ENCODE measurements at regions not wholly inside any gene's neighbourhood (a gene's known extent, or its start where the extent isn't known, plus 50 kb on each side); places are given as distances from the start of the nearest gene placed in this dataset.

- TF ChIP-seq TSHZ2 (CRISPR knock-in tag; IDR thresholded peaks at IDR 0.05) (no peak), SNAI2 (CRISPR knock-in tag; IDR thresholded peaks at IDR 0.05) (no peak), OSR1 (CRISPR knock-in tag; IDR thresholded peaks at IDR 0.05) (no peak), CREB5 (CRISPR knock-in tag; IDR thresholded peaks at IDR 0.05; ENCODE audit: low read depth) (no peak), PATZ1 (CRISPR knock-in tag; IDR thresholded peaks at IDR 0.05; ENCODE audit: borderline replicate concordance) (no peak), RARB (CRISPR knock-in tag; IDR thresholded peaks at IDR 0.05) (no peak), ISL1 (CRISPR knock-in tag; IDR thresholded peaks at IDR 0.05) (no peak), TOX (CRISPR knock-in tag; IDR thresholded peaks at IDR 0.05; ENCODE audit: borderline replicate concordance) (no peak), ZC3H10 (CRISPR knock-in tag; IDR thresholded peaks at IDR 0.05) (no peak), BACH2 (CRISPR knock-in tag; IDR thresholded peaks at IDR 0.05; ENCODE audit: borderline replicate concordance) (no peak), ZFP3 (CRISPR knock-in tag; IDR thresholded peaks at IDR 0.05) (no peak), TCF4 (CRISPR knock-in tag; IDR thresholded peaks at IDR 0.05; ENCODE audit: borderline replicate concordance) (no peak), GLIS3 (CRISPR knock-in tag; IDR thresholded peaks at IDR 0.05) (no peak)
Observed at GRCh38 chr2:172261292-172261691, 158.6 kb upstream of the DLX2 start.

Data from SK-N-SH treated with all-trans-retinoic acid at 6 μM for 48 hours (cell line).